Fibroblast of pulmonary artery (primary cell): ENCODE measurements at regions not wholly inside any gene's neighbourhood (a gene's known extent, or its start where the extent isn't known, plus 50 kb on each side); places are given as distances from the start of the nearest gene placed in this dataset.

Experiments
- DNase-seq: peaks from one replicate; pipeline ENCODE4 v3.0.0-alpha.2; 2010; ENCODE audit warnings: low read depth
- H3K4me3 ChIP-seq: replicated peaks from 2 replicates; pipeline ENCODE4 v1.5.1; 2011; ENCODE audit warnings: low read depth, mild to moderate bottlenecking, control low read depth, low read length, moderate library complexity
- CTCF ChIP-seq: IDR thresholded peaks from 2 replicates; pipeline ENCODE4 v1.5.1; 2011; ENCODE audit warnings: mild to moderate bottlenecking, control low read depth, low read length, inconsistent platforms; ENCODE audit errors: missing control alignments

GRCh38 chr18:2391470-2391869, 179.8 kb downstream of the METTL4 start:
- DNase-seq = no peak
- H3K4me3 ChIP-seq = no peak overlapping the region
- TF ChIP-seq CTCF = no peak

DNA sequence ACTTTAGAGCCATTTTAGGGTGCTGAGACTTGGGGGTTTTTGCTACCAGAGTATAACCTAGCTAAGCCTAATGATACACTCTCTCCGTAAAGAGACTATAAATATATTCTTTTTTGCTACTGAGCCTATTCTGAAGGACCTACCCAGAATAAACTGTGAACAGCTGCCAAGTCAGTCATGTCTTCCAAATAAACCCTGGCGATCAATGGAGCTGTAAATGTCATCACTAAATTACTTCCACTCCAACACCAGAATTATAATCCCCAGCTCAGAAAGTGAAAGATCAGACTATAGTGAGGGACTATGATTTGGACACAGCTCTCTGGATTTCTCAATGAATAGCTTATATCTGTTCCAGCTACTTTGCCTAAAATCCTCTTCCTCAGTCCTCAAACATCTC, 178.9 kb downstream of the METTL4 start:
- no peak for DNase-seq
- TF ChIP-seq CTCF = no peak
- no peak overlapping the region for H3K4me3 ChIP-seq

DNA sequence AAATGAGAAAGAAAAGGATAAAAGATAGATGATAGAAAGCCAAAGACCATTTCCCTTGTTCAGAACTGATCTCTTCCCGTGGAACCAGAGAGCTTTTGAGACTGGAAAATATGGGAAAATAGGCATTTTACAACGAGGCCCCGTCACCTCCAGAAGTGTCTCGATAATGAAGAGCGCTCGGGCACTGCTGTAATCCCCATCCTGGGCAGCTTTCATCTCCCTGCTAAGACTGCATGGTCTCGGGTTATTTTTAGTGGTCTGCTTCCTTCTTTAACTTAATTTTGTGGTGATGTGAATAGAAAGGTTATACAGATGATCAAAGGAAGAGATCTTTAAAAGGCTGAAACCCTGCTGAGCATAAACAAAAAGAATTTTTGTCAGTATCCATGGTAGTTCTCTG, 176.6 kb downstream of the METTL4 start:
- no peak for DNase-seq
- no peak overlapping the region for H3K4me3 ChIP-seq
- no peak for TF ChIP-seq CTCF

DNA sequence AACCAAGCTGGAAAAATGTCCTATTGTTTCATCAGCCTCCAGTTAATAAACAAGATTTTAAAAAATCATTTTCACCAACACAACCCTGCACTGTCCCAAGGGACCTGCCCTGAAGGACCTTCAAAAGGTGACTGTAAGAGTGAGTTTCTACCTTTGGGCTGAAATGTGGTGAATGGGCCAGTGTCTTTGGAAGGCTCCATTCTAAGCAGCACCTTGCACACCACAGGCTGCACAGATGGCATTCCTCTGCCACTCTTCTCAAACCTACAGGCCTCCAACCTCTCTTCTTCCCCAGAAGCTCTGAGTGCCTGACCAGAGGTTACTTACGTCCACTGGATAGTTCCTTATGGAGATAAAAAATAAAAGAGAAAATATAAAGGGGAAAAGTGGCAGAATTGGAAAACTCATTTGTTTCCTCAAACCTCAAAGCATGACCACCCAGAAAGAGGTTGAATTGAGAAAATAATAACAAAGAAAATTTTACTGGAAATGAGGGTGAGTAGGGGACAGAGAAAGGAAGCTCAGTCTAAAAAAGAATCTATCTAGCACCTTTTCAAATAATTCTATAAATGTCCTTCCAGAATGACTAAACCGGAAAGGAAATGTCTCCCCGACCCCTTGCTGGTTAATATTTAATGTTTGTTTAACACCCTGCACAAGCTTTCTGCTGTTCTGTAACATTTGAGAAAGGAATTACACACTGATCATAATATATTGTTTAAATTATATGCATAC, 175.7 kb downstream of the METTL4 start:
- H3K4me3 ChIP-seq = no peak overlapping the region
- no peak for TF ChIP-seq CTCF
- DNase-seq = no peak

DNA sequence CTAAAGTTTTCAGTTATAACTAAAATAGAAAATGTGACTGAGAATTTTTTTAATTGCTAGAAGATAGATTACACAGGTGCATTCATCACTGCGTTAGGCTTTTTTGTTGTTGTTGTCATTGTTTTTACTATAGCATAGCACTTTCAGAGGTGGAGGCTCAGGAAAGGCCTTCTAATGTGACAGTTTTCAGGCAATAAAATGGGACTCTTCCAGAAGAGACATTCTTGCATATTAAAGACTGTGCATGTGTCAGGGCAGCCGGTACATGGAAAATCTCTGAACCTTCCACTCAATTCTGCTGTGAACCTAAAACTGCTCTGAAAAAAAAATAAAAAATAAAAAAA, 175.2 kb downstream of the METTL4 start:
- DNase-seq = no peak
- no peak for TF ChIP-seq CTCF
- H3K4me3 ChIP-seq = no peak overlapping the region

GRCh38 chr18:2400701-2401196, 170.6 kb downstream of the METTL4 start:
- no peak overlapping the region for H3K4me3 ChIP-seq
- TF ChIP-seq CTCF = no peak
- DNase-seq = no peak

DNA sequence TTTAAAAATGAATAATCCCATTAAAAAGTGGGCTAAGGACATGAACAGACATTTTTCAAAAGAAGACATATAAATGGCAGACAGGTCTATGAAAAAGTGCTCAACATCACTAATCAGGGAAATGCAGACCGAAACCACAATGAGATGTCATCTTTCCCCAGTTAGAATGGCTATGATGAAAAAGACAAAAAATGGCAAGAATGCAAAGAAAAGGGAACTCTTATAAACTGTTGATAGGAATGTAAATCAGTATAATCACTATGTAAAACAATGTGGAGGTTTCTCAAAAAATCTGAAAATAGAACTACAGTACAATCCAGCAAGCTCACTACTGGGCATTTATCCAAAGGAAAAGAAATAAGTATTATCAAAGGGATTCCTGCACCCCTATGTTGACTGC, 169.2 kb downstream of the METTL4 start:
- DNase-seq = no peak
- H3K4me3 ChIP-seq = no peak overlapping the region
- no peak for TF ChIP-seq CTCF
